ENCODE measurements at regions not wholly inside any gene's neighbourhood (a gene's known extent, or its start where the extent isn't known, plus 50 kb on each side); places are given as distances from the start of the nearest gene placed in this dataset.
A peak's percentile ranks its signal among the peaks of the same experiment; 100 is the strongest.

DNA sequence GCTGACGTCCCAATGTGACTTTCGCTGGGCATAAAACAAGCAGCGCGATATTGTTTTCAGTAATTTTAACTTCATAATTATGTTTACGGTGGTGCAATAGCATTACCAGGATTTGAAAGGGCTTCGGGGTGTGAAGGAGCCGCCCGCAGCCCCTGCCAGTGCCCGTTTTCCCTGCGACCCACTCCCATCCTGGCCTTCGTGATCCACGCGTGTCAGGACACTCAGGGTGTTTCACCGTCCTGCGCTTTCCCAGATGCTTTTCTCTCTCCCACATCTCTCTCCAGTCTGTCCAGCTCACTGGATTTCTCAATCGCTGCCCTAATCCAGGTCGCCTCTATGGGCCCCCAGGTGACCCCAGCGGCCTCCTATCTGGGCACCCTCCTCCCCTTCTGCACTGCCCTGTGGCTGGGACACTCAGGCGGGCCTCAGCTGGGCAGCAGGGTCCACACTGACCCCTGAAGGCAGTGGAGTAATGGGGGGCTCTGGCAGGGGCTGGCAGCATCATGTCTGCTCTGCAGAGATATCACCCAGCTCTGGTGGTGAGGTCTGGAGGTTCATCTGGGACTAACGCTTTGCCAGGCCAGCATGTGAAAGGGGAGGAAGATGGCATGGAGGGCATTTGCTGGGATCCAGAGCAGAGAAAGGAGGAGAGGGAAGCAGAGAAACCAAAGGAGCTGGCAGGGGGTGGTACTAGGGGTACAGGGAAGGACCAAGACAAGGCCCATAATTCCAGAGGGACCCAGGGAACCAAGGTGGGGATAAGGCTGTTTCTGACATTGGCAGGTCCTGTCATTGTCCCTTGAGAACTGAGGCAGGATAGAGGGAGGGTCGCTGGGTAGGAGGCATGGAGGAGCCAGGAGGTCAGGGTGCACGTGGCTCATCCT is 622.8 kb downstream of the BRD1 start:
- no peaks in the 10 kb centered on the region for H3K36me3 ChIP-seq (ENCODE audit: control insufficient read depth in 5 of 5, insufficient read depth in 5 of 5, low read length in 5 of 5)

DNA sequence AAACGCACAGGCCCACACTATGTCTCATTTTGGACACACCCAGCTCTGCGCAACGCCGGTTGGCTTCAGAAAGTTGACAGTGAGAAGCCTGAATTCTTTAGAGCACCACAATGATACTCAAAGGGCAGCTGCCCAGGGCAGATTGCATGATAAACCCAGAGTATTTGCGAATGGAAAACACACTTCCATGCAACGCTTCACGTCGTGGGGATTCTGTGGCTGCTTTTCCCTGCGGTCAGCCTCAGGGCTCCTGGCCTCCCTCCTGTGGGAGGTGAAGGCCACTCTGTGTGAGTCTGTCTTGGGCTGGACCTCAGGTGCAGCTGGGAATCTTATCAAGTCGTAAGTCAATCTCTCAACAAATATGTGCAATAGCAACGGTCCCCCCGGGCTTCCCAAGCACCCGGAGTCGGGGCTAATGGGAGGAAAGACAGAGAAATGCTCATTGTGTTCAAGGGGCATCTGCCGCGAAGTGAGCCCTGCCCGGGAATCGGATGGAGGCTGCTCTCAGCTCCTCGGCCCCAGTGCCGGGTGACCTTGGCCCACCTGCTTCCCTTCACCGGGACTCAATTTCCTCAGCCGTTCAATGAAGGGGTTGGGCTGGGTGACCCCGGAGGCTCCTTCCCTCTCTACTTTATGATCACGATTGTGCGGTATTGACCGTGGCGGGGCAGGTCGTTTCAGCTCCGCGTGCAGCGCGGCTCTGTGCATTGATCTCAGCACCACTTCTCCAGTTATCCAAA is 623.6 kb downstream of the BRD1 start:
- no peaks in the 10 kb centered on the region for H3K36me3 ChIP-seq (ENCODE audit: control insufficient read depth in 5 of 5, insufficient read depth in 5 of 5, low read length in 5 of 5)
- H3K27me3 ChIP-seq (ENCODE audit: control insufficient read depth in 5 of 5, insufficient read depth in 4 of 5, low read length in 5 of 5) = peaks cover 0 to 24% (median 8%) of the 10 kb centered on the region in 5 donors
- H3K4me3 ChIP-seq (ENCODE audit: low read depth in 1 of 5, low read length in 5 of 5) = no peak overlapping the region
- no peaks in the 10 kb centered on the region for H3K9me3 ChIP-seq (ENCODE audit: control insufficient read depth in 5 of 5, low read length in 5 of 5)
- peaks cover 0 to 13% (median 9%) of the 10 kb centered on the region in 5 donors for H3K4me1 ChIP-seq (ENCODE audit: control insufficient read depth in 5 of 5, insufficient read depth in 5 of 5, low read length in 5 of 5)
- no peak overlapping the region for H3K27ac ChIP-seq (ENCODE audit: low read depth, low read length)
- H3K9ac ChIP-seq (ENCODE audit: low read length in 5 of 5) = no peak overlapping the region

More for the DNA sequence above, 622.8 kb downstream of the BRD1 start:
- Histone ChIP-seq H3K4me3 (ENCODE audit: low read depth in 1 of 5, low read length in 5 of 5) (no peak overlapping the region), H3K9me3 (ENCODE audit: control insufficient read depth in 5 of 5, low read length in 5 of 5) (no peaks in the 10 kb centered on the region), H3K27me3 (ENCODE audit: control insufficient read depth in 5 of 5, insufficient read depth in 4 of 5, low read length in 5 of 5) (peaks cover 0 to 24% (median 8%) of the 10 kb centered on the region in 5 donors), H3K9ac (ENCODE audit: low read length in 5 of 5) (no peak overlapping the region), H3K27ac (ENCODE audit: low read depth, low read length) (no peak overlapping the region), H3K4me1 (ENCODE audit: control insufficient read depth in 5 of 5, insufficient read depth in 5 of 5, low read length in 5 of 5) (peaks cover 2 to 14% (median 11%) of the 10 kb centered on the region in 5 donors)

DNA sequence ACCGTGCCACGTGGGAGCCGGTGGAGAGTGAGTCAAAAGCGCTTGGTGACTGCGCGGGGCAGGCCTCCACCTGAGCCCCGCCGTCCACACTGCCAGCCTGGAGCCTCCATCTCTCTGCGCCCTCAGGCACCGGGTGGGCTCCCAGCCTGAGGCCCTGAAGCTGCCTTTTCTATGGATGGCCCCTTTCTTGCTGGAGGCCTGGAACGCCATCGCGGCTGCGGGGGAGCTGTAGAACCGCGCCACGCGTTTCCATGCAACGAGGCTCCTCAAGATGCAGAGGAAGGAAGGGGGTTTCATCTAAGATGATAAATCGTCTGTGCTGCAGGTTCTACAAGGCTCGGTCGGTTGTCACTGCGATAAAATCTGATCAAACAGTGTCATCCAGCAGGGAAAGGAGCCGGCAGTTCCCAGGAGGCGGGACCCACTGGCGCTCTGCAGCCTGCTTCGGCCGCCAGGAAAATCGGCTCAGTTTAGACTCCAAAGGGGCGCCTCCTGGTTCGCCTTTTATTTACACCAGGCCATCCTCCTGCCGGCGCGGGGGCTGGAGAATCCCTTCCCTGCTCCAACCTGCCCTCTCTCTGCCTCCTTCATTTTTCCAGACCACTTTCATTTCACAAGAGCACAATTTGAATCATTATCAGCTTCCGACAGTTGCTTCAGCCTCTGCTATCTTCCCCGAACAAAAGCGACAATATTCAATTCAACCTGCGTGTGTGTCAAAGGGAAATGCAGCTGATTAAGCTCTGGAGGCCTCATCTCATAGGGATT is 624.4 kb downstream of the BRD1 start:
- no peak overlapping the region for H3K27ac ChIP-seq (ENCODE audit: low read depth, low read length)
- peaks cover 0 to 24% (median 8%) of the 10 kb centered on the region in 5 donors for H3K27me3 ChIP-seq (ENCODE audit: control insufficient read depth in 5 of 5, insufficient read depth in 4 of 5, low read length in 5 of 5)
- no peak overlapping the region for H3K4me3 ChIP-seq (ENCODE audit: low read depth in 1 of 5, low read length in 5 of 5)
- H3K9ac ChIP-seq (ENCODE audit: low read length in 5 of 5) = no peak overlapping the region
- no peaks in the 10 kb centered on the region for H3K36me3 ChIP-seq (ENCODE audit: control insufficient read depth in 5 of 5, insufficient read depth in 5 of 5, low read length in 5 of 5)
- H3K9me3 ChIP-seq (ENCODE audit: control insufficient read depth in 5 of 5, low read length in 5 of 5) = no peaks in the 10 kb centered on the region
- peaks cover 0 to 17% (median 8%) of the 10 kb centered on the region in 5 donors for H3K4me1 ChIP-seq (ENCODE audit: control insufficient read depth in 5 of 5, insufficient read depth in 5 of 5, low read length in 5 of 5)

DNA sequence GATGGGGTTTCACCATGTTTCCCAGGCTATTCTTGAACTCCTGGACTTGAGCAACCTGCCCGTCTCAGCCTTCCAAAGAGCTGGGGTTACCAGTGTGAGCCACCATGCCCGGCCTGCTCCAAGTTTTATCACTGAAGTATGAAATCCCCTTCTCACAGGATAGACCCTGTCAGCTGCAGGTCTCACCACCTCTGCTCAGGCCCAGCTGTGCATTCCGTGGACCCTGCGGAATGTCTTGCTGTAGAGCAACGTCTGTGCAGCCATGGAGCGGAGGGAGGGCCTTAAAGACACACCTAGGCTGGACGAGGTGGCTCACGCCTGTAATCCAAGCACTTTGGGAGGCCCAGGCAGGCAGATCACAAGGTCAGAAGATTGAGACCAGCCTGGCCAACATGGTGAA is 625.4 kb downstream of the BRD1 start:
- H3K4me1 ChIP-seq (ENCODE audit: control insufficient read depth in 5 of 5, insufficient read depth in 5 of 5, low read length in 5 of 5) = peaks cover 0 to 25% (median 16%) of the 10 kb centered on the region in 5 donors
- peaks cover 0 to 21% (median 8%) of the 10 kb centered on the region in 5 donors for H3K27me3 ChIP-seq (ENCODE audit: control insufficient read depth in 5 of 5, insufficient read depth in 4 of 5, low read length in 5 of 5)
- no peaks in the 10 kb centered on the region for H3K9me3 ChIP-seq (ENCODE audit: control insufficient read depth in 5 of 5, low read length in 5 of 5)
- H3K9ac ChIP-seq (ENCODE audit: low read length in 5 of 5) = no peak overlapping the region
- H3K36me3 ChIP-seq (ENCODE audit: control insufficient read depth in 5 of 5, insufficient read depth in 5 of 5, low read length in 5 of 5) = no peaks in the 10 kb centered on the region
- no peak overlapping the region for H3K4me3 ChIP-seq (ENCODE audit: low read depth in 1 of 5, low read length in 5 of 5)
- no peak overlapping the region for H3K27ac ChIP-seq (ENCODE audit: low read depth, low read length)

DNA sequence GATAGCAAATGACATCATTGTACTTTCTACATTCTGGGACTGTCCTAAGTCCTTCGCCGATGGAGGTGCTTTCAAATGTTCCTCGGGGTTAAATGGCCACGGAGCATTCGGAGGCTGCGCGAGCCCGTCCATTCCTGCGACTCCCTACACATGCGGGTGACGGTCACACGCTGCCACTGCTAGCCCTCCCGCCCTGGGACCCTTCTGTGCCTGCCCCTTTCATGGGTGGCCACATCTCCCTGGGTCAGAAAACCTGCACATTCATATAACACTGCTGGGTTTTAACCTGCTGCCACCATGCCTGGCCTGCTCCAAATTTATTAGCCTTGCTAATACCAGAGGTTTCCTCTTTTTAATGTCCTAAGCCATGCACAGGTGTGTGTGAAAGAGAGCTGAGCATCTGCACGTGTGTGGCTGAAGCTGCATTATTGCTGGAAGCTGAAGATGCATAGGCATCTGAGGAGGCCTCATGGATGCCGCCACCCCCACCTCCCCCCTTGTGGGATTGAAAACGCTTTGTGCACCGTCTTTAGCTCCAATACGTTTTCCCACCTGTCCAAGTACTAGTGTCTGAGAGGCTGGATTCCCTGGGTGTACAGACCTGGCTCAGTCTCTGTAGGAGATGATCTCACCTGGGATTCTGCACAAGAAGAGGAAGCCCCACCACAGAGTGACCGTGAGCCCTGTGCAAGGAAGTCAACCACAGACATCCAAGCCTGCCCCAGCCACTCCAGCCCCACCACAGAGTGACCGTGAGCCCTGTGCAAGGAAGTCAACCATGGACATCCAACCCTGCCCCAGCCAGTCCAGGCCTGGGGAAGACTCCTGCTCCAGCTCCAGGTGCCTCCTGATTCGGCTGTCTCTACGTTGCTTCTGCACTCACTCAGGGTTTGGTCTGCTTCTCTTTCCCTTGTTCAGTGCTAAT is 626.4 kb downstream of the BRD1 start:
- peaks cover 0 to 20% (median 6%) of the 10 kb centered on the region in 5 donors for H3K27me3 ChIP-seq (ENCODE audit: control insufficient read depth in 5 of 5, insufficient read depth in 4 of 5, low read length in 5 of 5)

DNA sequence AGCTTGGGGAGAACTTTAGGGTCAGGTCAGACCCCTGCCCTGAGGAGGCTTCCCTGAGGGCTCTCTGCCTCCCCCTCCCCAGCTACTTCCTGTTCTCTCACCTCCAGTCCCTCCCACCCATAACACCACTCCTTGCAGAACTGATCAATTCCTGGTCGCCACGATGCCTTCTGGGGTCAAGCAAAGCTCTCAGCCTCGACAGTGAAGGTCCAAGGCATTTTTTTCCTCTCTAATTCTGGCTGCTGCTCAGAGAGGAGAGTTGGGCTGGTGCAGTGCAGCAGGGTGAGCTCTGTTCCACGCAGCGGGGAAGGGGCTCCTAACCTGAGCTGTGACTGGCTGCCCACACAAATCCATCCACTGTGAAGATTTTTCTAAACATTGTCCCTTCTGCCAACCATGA is 628.4 kb downstream of the BRD1 start:
- Histone ChIP-seq H3K4me3 (ENCODE audit: low read depth in 1 of 5, low read length in 5 of 5) (peak overlapping the region in 2 of 5 donors; percentile 3 to 6), H3K27me3 (ENCODE audit: control insufficient read depth in 5 of 5, insufficient read depth in 4 of 5, low read length in 5 of 5) (peaks cover 0 to 5% (median 0%) of the 10 kb centered on the region in 5 donors), H3K9me3 (ENCODE audit: control insufficient read depth in 5 of 5, low read length in 5 of 5) (no peaks in the 10 kb centered on the region), H3K4me1 (ENCODE audit: control insufficient read depth in 5 of 5, insufficient read depth in 5 of 5, low read length in 5 of 5) (peaks cover 0 to 25% (median 16%) of the 10 kb centered on the region in 5 donors), H3K27ac (ENCODE audit: low read depth, low read length) (no peak overlapping the region), H3K36me3 (ENCODE audit: control insufficient read depth in 5 of 5, insufficient read depth in 5 of 5, low read length in 5 of 5) (no peaks in the 10 kb centered on the region), H3K9ac (ENCODE audit: low read length in 5 of 5) (no peak overlapping the region)

More for the DNA sequence above, 626.4 kb downstream of the BRD1 start:
- H3K36me3 ChIP-seq (ENCODE audit: control insufficient read depth in 5 of 5, insufficient read depth in 5 of 5, low read length in 5 of 5) = no peaks in the 10 kb centered on the region
- no peak overlapping the region for H3K9ac ChIP-seq (ENCODE audit: low read length in 5 of 5)
- H3K9me3 ChIP-seq (ENCODE audit: control insufficient read depth in 5 of 5, low read length in 5 of 5) = no peaks in the 10 kb centered on the region
- H3K4me1 ChIP-seq (ENCODE audit: control insufficient read depth in 5 of 5, insufficient read depth in 5 of 5, low read length in 5 of 5) = peaks cover 0 to 25% (median 16%) of the 10 kb centered on the region in 5 donors
- no peak overlapping the region for H3K4me3 ChIP-seq (ENCODE audit: low read depth in 1 of 5, low read length in 5 of 5)
- no peak overlapping the region for H3K27ac ChIP-seq (ENCODE audit: low read depth, low read length)

DNA sequence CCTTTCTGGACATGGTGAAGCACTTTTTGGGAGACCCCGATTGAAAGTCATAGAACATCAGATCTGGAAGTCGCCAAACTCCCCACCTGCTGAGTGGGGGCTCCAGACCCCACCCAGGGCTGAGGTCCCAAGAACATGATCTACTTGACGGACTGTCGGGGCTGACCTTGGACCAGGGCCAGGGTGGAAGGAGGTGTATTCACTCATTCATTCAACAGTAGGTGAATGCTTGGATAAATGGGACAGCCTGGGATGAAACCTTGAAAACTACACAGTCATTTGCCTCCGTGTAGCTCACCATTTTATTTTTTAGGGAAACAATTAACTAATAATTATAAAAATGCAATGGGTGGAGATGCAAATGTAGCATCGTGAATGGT is 629.0 kb downstream of the BRD1 start:
- H3K9me3 ChIP-seq (ENCODE audit: control insufficient read depth in 5 of 5, low read length in 5 of 5) = no peaks in the 10 kb centered on the region
- no peak overlapping the region for H3K4me3 ChIP-seq (ENCODE audit: low read depth in 1 of 5, low read length in 5 of 5)
- H3K36me3 ChIP-seq (ENCODE audit: control insufficient read depth in 5 of 5, insufficient read depth in 5 of 5, low read length in 5 of 5) = no peaks in the 10 kb centered on the region
- no peak overlapping the region for H3K9ac ChIP-seq (ENCODE audit: low read length in 5 of 5)
- H3K27ac ChIP-seq (ENCODE audit: low read depth, low read length) = no peak overlapping the region
- peaks cover 0 to 3% (median under 1%) of the 10 kb centered on the region in 5 donors for H3K27me3 ChIP-seq (ENCODE audit: control insufficient read depth in 5 of 5, insufficient read depth in 4 of 5, low read length in 5 of 5)
- H3K4me1 ChIP-seq (ENCODE audit: control insufficient read depth in 5 of 5, insufficient read depth in 5 of 5, low read length in 5 of 5) = peaks cover 0 to 25% (median 16%) of the 10 kb centered on the region in 5 donors

DNA sequence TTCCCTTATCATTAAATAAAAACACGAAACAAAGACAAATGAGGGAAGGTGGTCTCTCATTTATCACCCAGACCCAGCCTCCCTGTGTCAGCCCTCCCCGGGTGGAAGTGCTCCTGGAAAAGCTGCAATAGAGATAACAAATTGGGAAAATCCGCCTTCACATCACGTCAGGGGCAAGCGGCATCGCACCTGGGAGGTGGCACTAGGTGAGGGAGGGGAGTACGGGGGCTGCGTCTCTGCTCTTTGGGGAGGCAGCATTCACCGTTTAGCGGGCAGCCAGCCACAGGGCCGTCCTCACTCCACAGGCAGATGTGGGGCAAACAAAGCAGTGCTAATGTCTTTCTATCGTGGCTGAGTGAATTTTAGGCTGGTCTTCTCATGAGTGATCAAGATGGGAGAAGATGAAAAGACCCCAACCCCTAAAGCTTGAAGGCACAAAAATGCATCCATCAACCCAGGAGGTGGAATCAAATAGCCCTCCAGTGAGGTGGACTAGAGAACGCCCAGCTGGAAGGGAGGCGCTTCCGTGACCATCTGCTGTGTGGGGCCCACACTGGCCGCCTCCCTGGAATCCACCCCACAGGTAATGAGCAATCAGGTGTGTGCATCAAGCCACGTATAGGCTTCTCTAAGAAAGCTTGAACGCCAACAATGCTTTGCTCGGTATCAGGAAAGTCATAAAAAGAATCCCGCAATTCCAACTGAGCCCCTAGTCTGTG is 629.5 kb downstream of the BRD1 start:
- Histone ChIP-seq H3K27ac (ENCODE audit: low read depth, low read length) (no peak overlapping the region), H3K27me3 (ENCODE audit: control insufficient read depth in 5 of 5, insufficient read depth in 4 of 5, low read length in 5 of 5) (peaks cover 0 to 4% (median 3%) of the 10 kb centered on the region in 5 donors), H3K4me3 (ENCODE audit: low read depth in 1 of 5, low read length in 5 of 5) (no peak overlapping the region), H3K36me3 (ENCODE audit: control insufficient read depth in 5 of 5, insufficient read depth in 5 of 5, low read length in 5 of 5) (no peaks in the 10 kb centered on the region), H3K9me3 (ENCODE audit: control insufficient read depth in 5 of 5, low read length in 5 of 5) (no peaks in the 10 kb centered on the region), H3K9ac (ENCODE audit: low read length in 5 of 5) (no peak overlapping the region), H3K4me1 (ENCODE audit: control insufficient read depth in 5 of 5, insufficient read depth in 5 of 5, low read length in 5 of 5) (peaks cover 0 to 25% (median 17%) of the 10 kb centered on the region in 5 donors)
